Progenitor cell of endocrine pancreas (in vitro differentiated cells): ENCODE measurements at regions not wholly inside any gene's neighbourhood (a gene's known extent, or its start where the extent isn't known, plus 50 kb on each side); places are given as distances from the start of the nearest gene placed in this dataset.

Experiments
- DNase-seq: peaks from one replicate; pipeline ENCODE4 v3.0.0; 2021; ENCODE audit warnings: low spot score; ENCODE audit not compliant: unreplicated experiment
- H3K27ac Mint-ChIP-seq: 2 replicates; pipeline ENCODE4 v1.8.0; 2021; ENCODE audit warnings: mild to moderate bottlenecking, moderate library complexity, mixed read lengths
- H3K27me3 Mint-ChIP-seq: 2 replicates; pipeline ENCODE4 v1.8.0; 2021; ENCODE audit warnings: mixed read lengths
- H3K36me3 Mint-ChIP-seq: 2 replicates; pipeline ENCODE4 v1.8.0; 2022; ENCODE audit warnings: mixed read lengths; ENCODE audit not compliant: insufficient read depth
- H3K4me1 Mint-ChIP-seq: 2 replicates; pipeline ENCODE4 v1.8.0; 2021; ENCODE audit warnings: low read depth, mixed read lengths
- H3K4me3 Mint-ChIP-seq: 2 replicates; pipeline ENCODE4 v1.8.0; 2021; ENCODE audit warnings: low read depth, mild to moderate bottlenecking, moderate library complexity, mixed read lengths
- H3K9me3 Mint-ChIP-seq: 2 replicates; pipeline ENCODE4 v1.8.0; 2021; ENCODE audit warnings: low read depth, mixed read lengths
- CTCF ChIP-seq: fragments of 200-600 bp; sonication (generic); IDR thresholded peaks from one replicate; pipeline ENCODE4 v1.5.0; 2021; ENCODE audit warnings: antibody characterized with exemption, mild to moderate bottlenecking; ENCODE audit not compliant: unreplicated experiment

DNA sequence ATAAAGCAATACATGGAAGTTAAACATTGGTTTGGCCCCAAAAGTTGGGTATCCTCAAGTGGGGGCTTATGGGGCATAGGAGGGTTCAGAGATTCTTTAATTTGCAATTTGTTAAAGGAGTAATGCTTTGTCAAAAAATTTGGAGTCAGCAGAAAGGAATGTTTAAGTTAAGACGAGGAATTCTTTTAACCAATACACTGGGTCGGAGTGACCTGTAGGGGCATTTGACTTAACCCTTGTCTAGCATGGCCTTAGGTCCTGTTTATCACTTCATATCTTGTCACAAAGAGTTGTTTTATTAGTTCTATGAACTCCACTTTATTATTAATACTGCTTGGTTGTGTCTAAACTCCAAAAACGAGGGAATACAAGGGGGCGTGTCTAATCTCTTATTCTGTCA, 656.1 kb upstream of the RORB start:
- Mint-ChIP-seq H3K27me3 (peaks cover 3% of the 10 kb centered on the region), H3K4me3 (no peak overlapping the region), H3K4me1 (peaks cover 12% of the 10 kb centered on the region), H3K27ac (no peak overlapping the region), H3K36me3 (no peaks in the 10 kb centered on the region), H3K9me3 (no peaks in the 10 kb centered on the region)
- no peak for TF ChIP-seq CTCF
- DNase-seq: no peak

DNA sequence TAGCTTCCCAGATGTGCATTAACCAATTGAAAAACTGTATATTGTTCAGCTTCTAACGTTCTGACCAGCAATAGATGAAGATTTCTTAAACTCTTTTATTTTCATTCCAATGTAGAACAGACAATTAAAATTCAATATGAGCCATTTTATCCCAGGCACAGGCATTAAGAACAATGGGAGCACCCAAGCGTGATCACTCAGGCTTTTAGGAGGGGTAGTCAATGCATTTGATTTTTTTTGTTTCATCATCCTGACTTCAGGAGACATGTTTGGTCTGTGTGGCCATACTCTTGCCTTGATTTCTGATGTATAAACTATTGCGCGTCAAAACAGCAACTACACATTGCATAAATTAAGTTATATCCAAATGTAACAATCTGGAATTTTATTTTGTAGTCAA, 653.0 kb upstream of the RORB start:
- H3K27ac Mint-ChIP-seq: no peak overlapping the region
- peaks cover 7% of the 10 kb centered on the region for H3K27me3 Mint-ChIP-seq
- no peaks in the 10 kb centered on the region for H3K36me3 Mint-ChIP-seq
- no peak overlapping the region for H3K4me3 Mint-ChIP-seq
- H3K9me3 Mint-ChIP-seq: no peaks in the 10 kb centered on the region
- no peak for TF ChIP-seq CTCF
- H3K4me1 Mint-ChIP-seq: peaks cover 8% of the 10 kb centered on the region
- DNase-seq: no peak

DNA sequence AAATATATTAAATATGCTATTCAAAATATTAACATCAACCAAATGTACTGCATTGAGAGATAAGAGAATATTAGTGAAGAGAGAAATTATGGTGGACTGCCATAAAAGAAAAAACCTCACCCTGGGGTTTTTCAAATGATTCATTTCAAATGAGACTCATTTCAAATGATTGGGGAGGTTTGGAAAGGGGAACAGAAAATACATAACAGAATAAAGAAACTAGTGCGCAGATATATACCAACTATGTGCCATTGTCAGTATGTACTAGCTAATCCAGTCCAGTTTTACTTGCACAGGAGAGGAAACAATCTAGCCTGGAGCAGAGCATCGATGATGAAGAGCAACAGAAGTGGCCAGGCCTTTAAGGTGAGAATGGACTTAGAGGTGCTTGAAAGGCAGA, 651.6 kb upstream of the RORB start:
- peaks cover 7% of the 10 kb centered on the region for H3K27me3 Mint-ChIP-seq
- H3K4me1 Mint-ChIP-seq: peaks cover 2% of the 10 kb centered on the region
- TF ChIP-seq CTCF: no peak
- no peak overlapping the region for H3K4me3 Mint-ChIP-seq
- no peaks in the 10 kb centered on the region for H3K9me3 Mint-ChIP-seq
- no peak for DNase-seq
- H3K36me3 Mint-ChIP-seq: no peaks in the 10 kb centered on the region
- no peak overlapping the region for H3K27ac Mint-ChIP-seq

GRCh38 chr9:73845954-73846690, 651.0 kb upstream of the RORB start:
- TF ChIP-seq CTCF: no peak
- Mint-ChIP-seq H3K27me3 (peaks cover 7% of the 10 kb centered on the region), H3K36me3 (no peaks in the 10 kb centered on the region), H3K4me1 (peaks cover 2% of the 10 kb centered on the region), H3K27ac (no peak overlapping the region), H3K4me3 (no peak overlapping the region), H3K9me3 (no peaks in the 10 kb centered on the region)
- no peak for DNase-seq

DNA sequence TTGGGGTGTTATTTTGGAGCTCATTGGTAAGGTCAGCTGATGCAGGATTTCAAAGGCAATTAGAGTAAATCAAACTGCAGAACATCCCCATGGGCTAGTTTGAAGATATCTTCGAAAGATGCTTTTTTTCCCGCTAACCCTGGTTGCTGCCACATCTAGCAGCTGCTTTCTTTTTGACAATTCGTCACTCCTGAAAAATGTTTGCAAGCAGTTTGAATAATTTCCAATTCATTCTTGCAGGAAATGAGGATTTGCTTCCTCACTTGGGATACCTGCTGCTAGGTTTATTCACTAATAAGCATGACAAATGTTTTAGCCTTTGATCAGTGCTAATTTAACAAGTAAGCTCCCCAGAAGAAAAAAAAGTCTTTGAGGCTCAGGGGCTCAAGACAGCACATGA, 649.6 kb upstream of the RORB start:
- no peaks in the 10 kb centered on the region for H3K36me3 Mint-ChIP-seq
- no peaks in the 10 kb centered on the region for H3K9me3 Mint-ChIP-seq
- DNase-seq: no peak
- peaks cover under 1% of the 10 kb centered on the region for H3K4me1 Mint-ChIP-seq
- peaks cover 7% of the 10 kb centered on the region for H3K27me3 Mint-ChIP-seq
- TF ChIP-seq CTCF: no peak
- no peak overlapping the region for H3K27ac Mint-ChIP-seq
- no peak overlapping the region for H3K4me3 Mint-ChIP-seq
